Neural cell (in vitro differentiated cells): ENCODE measurements at regions not wholly inside any gene's neighbourhood (a gene's known extent, or its start where the extent isn't known, plus 50 kb on each side); places are given as distances from the start of the nearest gene placed in this dataset.

ENCODE experiments used
- H2AFZ ChIP-seq: fragments of 200-600, 300-800 bp; sonication (generic), shearing (Covaris generic); 2 replicates; pipeline ENCODE4 v1.6.0; 2014; ENCODE audit warnings: low read depth, mild to moderate bottlenecking, antibody characterized with exemption, low read length, moderate library complexity
- H3F3A ChIP-seq: fragments of 200-600 bp; shearing (Covaris generic); 2 replicates; pipeline ENCODE4 v1.6.1; 2016; ENCODE audit warnings: mild to moderate bottlenecking, moderate library complexity, mixed read lengths, antibody characterized with exemption, low read length; ENCODE audit not compliant: insufficient read depth, poor library complexity, severe bottlenecking
- H3K27ac ChIP-seq: fragments of 200-600, 300-800 bp; sonication (generic), shearing (Covaris generic); 2 replicates; pipeline ENCODE4 v1.5.1; 2014; ENCODE audit warnings: mild to moderate bottlenecking, low read length, moderate library complexity
- H3K27me3 ChIP-seq: fragments of 300-800, 200-600 bp; sonication (generic), shearing (Covaris generic); 2 replicates; pipeline ENCODE4 v1.6.0; 2014; ENCODE audit warnings: mild to moderate bottlenecking, low read depth, low read length, moderate library complexity; ENCODE audit not compliant: insufficient read depth
- H3K36me3 ChIP-seq: fragments of 300-800, 200-600 bp; sonication (generic), shearing (Covaris generic); 2 replicates; pipeline ENCODE4 v1.5.1; 2014; ENCODE audit warnings: mild to moderate bottlenecking, antibody characterized with exemption, low read length, moderate library complexity; ENCODE audit not compliant: insufficient read depth
- H3K4me2 ChIP-seq: fragments of 300-800, 200-600 bp; sonication (generic), shearing (Covaris generic); 2 replicates; pipeline ENCODE4 v1.6.0; 2014; ENCODE audit warnings: mild to moderate bottlenecking, low read length
- H3K4me3 ChIP-seq: fragments of 300-800, 200-600 bp; sonication (generic), shearing (Covaris generic); 2 replicates; pipeline ENCODE4 v1.5.1; 2014; ENCODE audit warnings: mild to moderate bottlenecking, low read length, moderate library complexity
- H3K79me2 ChIP-seq: fragments of 200-600 bp; shearing (Covaris generic); replicated peaks from 2 replicates; pipeline ENCODE4 v1.6.0; 2014; ENCODE audit warnings: mild to moderate bottlenecking, low read length, moderate library complexity; ENCODE audit not compliant: insufficient read depth
- H3K9ac ChIP-seq: fragments of 300-800, 200-600 bp; sonication (generic), shearing (Covaris generic); 2 replicates; pipeline ENCODE4 v1.6.1; 2016; ENCODE audit warnings: mild to moderate bottlenecking, low read length, mixed read lengths
- H3K9me2 ChIP-seq: fragments of 200-600 bp; shearing (Covaris generic); 2 replicates; pipeline ENCODE4 v1.6.1; 2016; ENCODE audit warnings: mild to moderate bottlenecking, low read length, mixed read lengths; ENCODE audit not compliant: insufficient read depth
- H3K9me3 ChIP-seq: fragments of 200-600, 300-800 bp; sonication (generic), shearing (Covaris generic); 2 replicates; pipeline ENCODE4 v1.6.1; 2016; ENCODE audit warnings: mild to moderate bottlenecking, mixed run types, low read length, moderate library complexity, mixed read lengths
- H4K20me1 ChIP-seq: fragments of 200-600 bp; shearing (Covaris generic); 2 replicates; pipeline ENCODE4 v1.6.1; 2016; ENCODE audit warnings: mild to moderate bottlenecking, mixed run types; ENCODE audit not compliant: insufficient read depth
- CTCF ChIP-seq: fragments of 450-650 bp; IDR thresholded peaks from 2 replicates; pipeline ENCODE4 v1.5.1; 2014; ENCODE audit warnings: antibody characterized with exemption, mild to moderate bottlenecking, moderate library complexity; ENCODE audit not compliant: poor library complexity, severe bottlenecking
- EP300 ChIP-seq: fragments of 450-650 bp; conservative IDR thresholded peaks from 2 replicates; pipeline ENCODE4 v1.6.1; 2014; ENCODE audit warnings: antibody characterized with exemption, mild to moderate bottlenecking, moderate library complexity; ENCODE audit not compliant: poor library complexity, severe bottlenecking
- EZH2 ChIP-seq: fragments of 200-600, 300-800 bp; shearing (Covaris generic), sonication (generic); IDR thresholded peaks from 2 replicates; pipeline ENCODE4 v1.6.1; 2014; ENCODE audit warnings: antibody characterized with exemption, low read length, borderline replicate concordance, mild to moderate bottlenecking; ENCODE audit not compliant: insufficient read depth, poor library complexity, severe bottlenecking
- MXI1 ChIP-seq: fragments of 450-650 bp; conservative IDR thresholded peaks from 2 replicates; pipeline ENCODE4 v1.6.1; 2014; ENCODE audit warnings: antibody characterized with exemption, mild to moderate bottlenecking; ENCODE audit not compliant: poor library complexity, severe bottlenecking
- POLR2AphosphoS5 ChIP-seq: IDR thresholded peaks from 2 replicates; pipeline ENCODE4 v1.6.1; 2012
- RAD21 ChIP-seq: fragments of 450-650 bp; conservative IDR thresholded peaks from 2 replicates; pipeline ENCODE4 v1.6.1; 2014; ENCODE audit warnings: antibody characterized with exemption, mild to moderate bottlenecking, moderate library complexity
- REST ChIP-seq: IDR thresholded peaks from 2 replicates; pipeline ENCODE4 v1.6.1; 2012; ENCODE audit warnings: borderline replicate concordance
- SMC3 ChIP-seq: fragments of 450-650 bp; conservative IDR thresholded peaks from 2 replicates; pipeline ENCODE4 v1.6.1; 2014; ENCODE audit warnings: antibody characterized with exemption, mild to moderate bottlenecking, moderate library complexity; ENCODE audit not compliant: poor library complexity
- TAF1 ChIP-seq: IDR thresholded peaks from 2 replicates; pipeline ENCODE4 v1.6.1; 2012; ENCODE audit warnings: low read depth

GRCh38 chr5:106768392-106768791 lies 902.3 kb downstream of the EFNA5 start:
- no peak for TF ChIP-seq EP300

GRCh38 chr5:106766916-106767315 lies 903.8 kb downstream of the EFNA5 start:
- Histone ChIP-seq H3K9me2 (no peaks in the 10 kb centered on the region), H3K36me3 (no peaks in the 10 kb centered on the region), H3K9ac (no peak overlapping the region), H2AFZ (no peak overlapping the region), H3K79me2 (no peaks in the 10 kb centered on the region), H3F3A (no peaks in the 10 kb centered on the region), H4K20me1 (no peaks in the 10 kb centered on the region), H3K4me3 (no peak overlapping the region), H3K27ac (no peak overlapping the region), H3K9me3 (no peaks in the 10 kb centered on the region), H3K4me2 (no peak overlapping the region), H3K27me3 (no peaks in the 10 kb centered on the region)
- TF ChIP-seq EP300 (no peak), MXI1 (no peak), TAF1 (no peak), REST (no peak), SMC3 (no peak), POLR2AphosphoS5 (no peak), EZH2 (no peak), RAD21 (no peak), CTCF (no peak)

More at GRCh38 chr5:106768392-106768791, 902.3 kb downstream of the EFNA5 start:
- Histone ChIP-seq H2AFZ (no peak overlapping the region), H3F3A (no peaks in the 10 kb centered on the region), H4K20me1 (no peaks in the 10 kb centered on the region), H3K4me2 (no peak overlapping the region), H3K36me3 (no peaks in the 10 kb centered on the region), H3K9me2 (no peaks in the 10 kb centered on the region), H3K9me3 (no peaks in the 10 kb centered on the region), H3K27me3 (no peaks in the 10 kb centered on the region), H3K79me2 (no peaks in the 10 kb centered on the region), H3K27ac (no peak overlapping the region), H3K4me3 (no peak overlapping the region), H3K9ac (no peak overlapping the region)

DNA sequence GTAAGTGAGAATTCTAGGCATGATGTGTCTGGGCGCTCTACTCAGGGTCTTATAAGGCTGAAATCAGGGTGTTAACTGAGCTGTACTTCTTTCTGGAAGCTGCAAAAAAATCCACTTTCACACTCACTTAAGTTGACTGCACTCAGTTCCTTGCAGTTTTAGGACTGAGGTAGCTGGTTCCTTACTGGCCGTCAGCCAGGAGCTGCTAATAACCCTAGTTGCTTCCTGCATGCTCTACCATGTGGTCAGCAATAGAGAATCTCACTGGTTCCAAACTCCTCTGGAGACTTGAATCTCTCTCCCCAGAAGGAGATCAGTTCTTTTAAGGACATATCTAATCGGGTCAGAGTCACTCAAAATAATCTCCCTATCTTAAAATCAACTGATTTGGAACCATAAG lies 911.2 kb downstream of the EFNA5 start:
- no peaks in the 10 kb centered on the region for H3K79me2 ChIP-seq
- no peaks in the 10 kb centered on the region for H3F3A ChIP-seq
- H3K9ac ChIP-seq = no peak overlapping the region
- H3K9me2 ChIP-seq = no peaks in the 10 kb centered on the region
- H3K4me2 ChIP-seq = no peak overlapping the region
- H3K4me3 ChIP-seq = no peak overlapping the region
- H3K27ac ChIP-seq = no peak overlapping the region
- H3K27me3 ChIP-seq = no peaks in the 10 kb centered on the region
- H4K20me1 ChIP-seq = no peaks in the 10 kb centered on the region
- TF ChIP-seq POLR2AphosphoS5 (no peak), EP300 (no peak), TAF1 (no peak), SMC3 (no peak), EZH2 (no peak), CTCF (no peak), RAD21 (no peak), REST (no peak), MXI1 (no peak)
- no peaks in the 10 kb centered on the region for H3K9me3 ChIP-seq
- H3K36me3 ChIP-seq = no peaks in the 10 kb centered on the region
- H2AFZ ChIP-seq = no peak overlapping the region
